GM23248 (cell line): ENCODE measurements at regions not wholly inside any gene's neighbourhood (a gene's known extent, or its start where the extent isn't known, plus 50 kb on each side); places are given as distances from the start of the nearest gene placed in this dataset.

Source experiments
- DNase-seq: peaks from one replicate; pipeline ENCODE4 v3.0.0-alpha.2; 2015
- H2AFZ ChIP-seq: fragments of 200-600 bp; sonication (generic); 2 replicates; pipeline ENCODE4 v1.6.1; 2016; ENCODE audit warnings: antibody characterized with exemption
- H3F3A ChIP-seq: fragments of 200-600 bp; sonication (generic); 2 replicates; pipeline ENCODE4 v1.6.1; 2016; ENCODE audit warnings: mild to moderate bottlenecking, antibody characterized with exemption, mixed run types; ENCODE audit not compliant: insufficient read depth
- H3K27ac ChIP-seq: fragments of 200-600 bp; sonication (generic); 2 replicates; pipeline ENCODE4 v1.5.1; 2016; ENCODE audit warnings: mild to moderate bottlenecking
- H3K27me3 ChIP-seq: fragments of 200-600 bp; sonication (generic); replicated peaks from 2 replicates; pipeline ENCODE4 v1.6.1; 2016; ENCODE audit warnings: mild to moderate bottlenecking; ENCODE audit not compliant: insufficient read depth
- H3K36me3 ChIP-seq: fragments of 200-600 bp; sonication (generic); 2 replicates; pipeline ENCODE4 v1.6.1; 2016; ENCODE audit warnings: low read depth, mild to moderate bottlenecking
- H3K4me1 ChIP-seq: fragments of 200-600 bp; sonication (generic); 2 replicates; pipeline ENCODE4 v1.6.1; 2016; ENCODE audit warnings: mild to moderate bottlenecking; ENCODE audit not compliant: insufficient read depth
- H3K4me2 ChIP-seq: fragments of 200-600 bp; sonication (generic); one replicate; pipeline ENCODE4 v1.6.1; 2016; ENCODE audit warnings: mild to moderate bottlenecking; ENCODE audit not compliant: unreplicated experiment
- H3K4me3 ChIP-seq: fragments of 200-600 bp; sonication (generic); 2 replicates; pipeline ENCODE4 v1.5.1; 2016; ENCODE audit warnings: mild to moderate bottlenecking
- H3K79me2 ChIP-seq: fragments of 200-600 bp; sonication (generic); 2 replicates; pipeline ENCODE4 v1.6.1; 2016; ENCODE audit warnings: mild to moderate bottlenecking; ENCODE audit not compliant: insufficient read depth
- H3K9ac ChIP-seq: fragments of 200-600 bp; sonication (generic); 2 replicates; pipeline ENCODE4 v1.6.1; 2016; ENCODE audit warnings: mild to moderate bottlenecking
- H3K9me2 ChIP-seq: fragments of 200-600 bp; sonication (generic); 2 replicates; pipeline ENCODE4 v1.6.1; 2016; ENCODE audit warnings: mixed run types, mild to moderate bottlenecking, moderate library complexity; ENCODE audit not compliant: insufficient read depth
- H3K9me3 ChIP-seq: fragments of 200-600 bp; sonication (generic); one replicate; pipeline ENCODE4 v1.6.1; 2017; ENCODE audit warnings: low read depth
- H4K20me1 ChIP-seq: fragments of 200-600 bp; sonication (generic); 2 replicates; pipeline ENCODE4 v1.6.0; 2016; ENCODE audit not compliant: insufficient read depth
- EZH2 ChIP-seq: fragments of 200-600 bp; sonication (generic); IDR thresholded peaks from 2 replicates; pipeline ENCODE4 v1.6.1; 2018; ENCODE audit warnings: antibody characterized with exemption, mild to moderate bottlenecking; ENCODE audit not compliant: insufficient read depth, poor library complexity, severe bottlenecking
- EZH2phosphoT487 ChIP-seq: fragments of 200-600 bp; sonication (generic); IDR thresholded peaks from 2 replicates; pipeline ENCODE4 v1.6.1; 2018; ENCODE audit warnings: antibody characterized with exemption, moderate library complexity, mild to moderate bottlenecking, low read depth; ENCODE audit not compliant: insufficient read depth
- WGBS, 2 experiments: methylation state at CpG; one replicate each; pipeline ENCODE4 v1.1.6; 2015 to 2017; ENCODE audit warnings: low lambda C conversion rate in 2 of 2, low coverage in 1 of 2; ENCODE audit errors: missing lambda C conversion rate in 2 of 2; 5-methylcytosine and 5-hydroxymethylcytosine counted together
- in situ Hi-C: fragments of 300-500 bp; cut with MboI; formaldehyde crosslinking; loops from 2 replicates; pipeline ENCODE4 v1.15.0; 2020

DNA sequence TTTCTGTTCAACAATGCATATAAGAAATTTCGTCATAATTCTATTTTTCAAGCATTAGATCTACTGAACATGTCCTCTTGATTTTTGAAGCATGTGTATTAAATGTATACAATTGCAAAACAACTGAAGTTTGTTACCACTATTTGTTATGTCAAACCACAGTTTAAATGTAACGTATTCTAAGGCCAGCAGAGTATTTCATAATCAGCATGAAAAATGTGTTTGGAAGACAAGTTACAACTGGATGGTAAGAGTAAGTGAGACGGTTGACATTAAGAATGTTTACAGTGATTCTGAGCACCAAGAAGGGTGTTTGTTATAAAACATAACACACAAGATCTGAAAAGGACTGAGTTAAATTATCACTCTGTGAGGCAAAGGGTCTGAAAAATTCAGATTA, 738.4 kb downstream of the PLOD2 start:
- no peaks in the 10 kb centered on the region for H3F3A ChIP-seq
- H3K27me3 ChIP-seq: no peaks in the 10 kb centered on the region
- H3K4me1 ChIP-seq: no peaks in the 10 kb centered on the region
- no peaks in the 10 kb centered on the region for H3K9me3 ChIP-seq
- WGBS, 2 experiments: 6 to 8% methylated on average over 3 of the region's 3 CpGs
- TF ChIP-seq EZH2phosphoT487 (no peak), EZH2 (no peak)
- no peaks in the 10 kb centered on the region for H3K9me2 ChIP-seq
- no peak overlapping the region for H3K27ac ChIP-seq
- in situ Hi-C loops: no loop called here
- H3K4me2 ChIP-seq: no peak overlapping the region
- H3K36me3 ChIP-seq: no peaks in the 10 kb centered on the region
- no peaks in the 10 kb centered on the region for H3K79me2 ChIP-seq
- no peak for DNase-seq
- H3K4me3 ChIP-seq: no peak overlapping the region
- H2AFZ ChIP-seq: no peak overlapping the region
- no peak overlapping the region for H3K9ac ChIP-seq
- no peaks in the 10 kb centered on the region for H4K20me1 ChIP-seq

DNA sequence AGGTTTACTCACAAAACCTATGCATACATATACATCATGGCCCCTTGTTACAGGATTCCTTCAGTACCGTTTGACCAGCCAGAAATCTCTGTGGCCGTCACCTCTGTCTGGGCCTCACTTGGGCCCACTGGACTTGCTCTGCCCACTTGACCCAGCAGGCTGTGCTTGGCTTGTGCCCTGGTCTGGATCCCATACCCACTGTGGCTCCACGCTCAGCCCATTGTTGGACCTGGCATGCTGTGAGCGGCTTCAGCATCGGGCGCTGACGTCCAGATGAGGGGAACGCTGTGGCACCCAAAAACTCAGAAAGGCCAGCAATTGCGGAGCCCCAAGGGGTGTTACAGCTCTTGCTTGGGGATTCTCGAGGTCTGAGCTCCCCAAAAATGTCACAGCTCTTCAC, 733.6 kb downstream of the PLOD2 start:
- TF ChIP-seq EZH2: no peak
- no peak for TF ChIP-seq EZH2phosphoT487
- in situ Hi-C loops: no loop called here
- no peaks in the 10 kb centered on the region for H3F3A ChIP-seq

GRCh38 chr3:145429546-145429945, 731.4 kb downstream of the PLOD2 start:
- Histone ChIP-seq H3K4me2 (no peak overlapping the region), H3K4me1 (no peaks in the 10 kb centered on the region), H3K9me3 (no peaks in the 10 kb centered on the region), H3K9me2 (no peaks in the 10 kb centered on the region), H3K9ac (no peak overlapping the region), H3F3A (no peaks in the 10 kb centered on the region), H3K27ac (no peak overlapping the region), H3K4me3 (no peak overlapping the region), H3K36me3 (no peaks in the 10 kb centered on the region), H2AFZ (no peak overlapping the region), H3K79me2 (no peaks in the 10 kb centered on the region), H3K27me3 (no peaks in the 10 kb centered on the region), H4K20me1 (no peaks in the 10 kb centered on the region)
- WGBS, 2 experiments: 0% methylated on average over 2 of the region's 2 CpGs
- no peak for TF ChIP-seq EZH2
- TF ChIP-seq EZH2phosphoT487: no peak
- in situ Hi-C loops: no loop called here
- no peak for DNase-seq

More for the DNA sequence above, 733.6 kb downstream of the PLOD2 start:
- no peaks in the 10 kb centered on the region for H3K4me1 ChIP-seq
- no peaks in the 10 kb centered on the region for H3K9me2 ChIP-seq
- H4K20me1 ChIP-seq: no peaks in the 10 kb centered on the region
- 55 to 63% methylated on average over 10 of the region's 10 CpGs for WGBS, 2 experiments
- H2AFZ ChIP-seq: no peak overlapping the region
- DNase-seq: no peak
- no peaks in the 10 kb centered on the region for H3K79me2 ChIP-seq
- no peak overlapping the region for H3K9ac ChIP-seq
- no peak overlapping the region for H3K27ac ChIP-seq
- no peak overlapping the region for H3K4me2 ChIP-seq
- H3K36me3 ChIP-seq: no peaks in the 10 kb centered on the region
- H3K9me3 ChIP-seq: no peaks in the 10 kb centered on the region
- no peaks in the 10 kb centered on the region for H3K27me3 ChIP-seq
- H3K4me3 ChIP-seq: no peak overlapping the region

DNA sequence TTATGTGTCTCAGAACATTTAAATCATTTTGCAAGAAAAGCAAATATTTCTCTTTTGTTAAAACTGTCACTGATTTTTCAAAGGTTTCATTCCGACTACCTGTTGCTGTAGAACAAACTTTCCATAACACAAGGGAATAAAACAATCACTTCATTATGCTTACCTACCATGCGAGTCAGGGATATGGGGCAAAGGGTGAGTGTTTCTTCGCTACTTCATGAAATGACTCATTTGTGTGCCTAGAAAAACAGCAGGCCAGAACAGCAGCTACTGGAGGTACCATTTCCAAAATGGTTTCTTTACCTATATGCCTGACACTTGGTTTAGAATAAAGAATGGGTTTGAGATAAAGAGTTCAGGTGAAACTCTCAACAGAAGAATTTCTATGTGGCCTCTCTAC, 712.5 kb downstream of the PLOD2 start:
- WGBS, 2 experiments: 38 to 45% methylated on average over 3 of the region's 3 CpGs
- TF ChIP-seq EZH2 (no peak), EZH2phosphoT487 (no peak)
- no peaks in the 10 kb centered on the region for H3K9me2 ChIP-seq
- in situ Hi-C loops: no loop called here
- DNase-seq: no peak
- no peaks in the 10 kb centered on the region for H4K20me1 ChIP-seq
- H3F3A ChIP-seq: no peaks in the 10 kb centered on the region
- H3K79me2 ChIP-seq: no peaks in the 10 kb centered on the region
- no peaks in the 10 kb centered on the region for H3K9me3 ChIP-seq
- no peak overlapping the region for H3K27ac ChIP-seq
- H3K4me3 ChIP-seq: no peak overlapping the region
- no peaks in the 10 kb centered on the region for H3K36me3 ChIP-seq
- H3K27me3 ChIP-seq: no peaks in the 10 kb centered on the region
- H3K4me1 ChIP-seq: no peaks in the 10 kb centered on the region
- no peak overlapping the region for H2AFZ ChIP-seq
- no peak overlapping the region for H3K9ac ChIP-seq
- H3K4me2 ChIP-seq: no peak overlapping the region

DNA sequence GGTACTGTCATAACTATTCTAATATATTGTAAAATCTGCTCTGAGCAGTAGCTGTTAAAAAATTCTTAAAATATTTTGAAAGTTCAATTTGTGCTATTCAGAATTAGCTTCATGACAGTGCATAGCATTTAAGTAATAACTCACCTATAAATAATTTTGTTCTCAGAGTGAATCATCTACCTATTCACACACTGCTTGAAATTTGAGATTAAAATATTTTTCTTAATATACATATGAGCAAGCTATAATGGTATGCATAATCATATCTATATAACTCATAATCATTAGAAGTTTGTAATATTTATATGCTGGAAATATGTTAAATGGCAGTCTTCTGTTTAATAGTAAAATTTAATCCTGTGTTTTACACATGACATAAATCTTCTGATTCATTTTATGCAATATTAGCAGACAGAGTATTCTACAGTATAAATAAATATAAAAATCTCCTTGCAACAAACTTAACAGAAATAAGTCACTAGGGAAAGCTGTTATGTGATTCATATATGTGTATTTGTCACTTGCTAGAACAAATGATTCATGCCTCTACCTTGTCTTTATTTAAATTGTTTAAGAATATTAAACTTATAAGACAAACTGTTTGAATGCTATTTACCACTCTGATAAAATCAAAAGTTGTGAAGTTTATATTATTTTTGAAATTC, 710.8 kb downstream of the PLOD2 start:
- no peaks in the 10 kb centered on the region for H3K36me3 ChIP-seq
- H3K27ac ChIP-seq: no peak overlapping the region
- no peaks in the 10 kb centered on the region for H3F3A ChIP-seq
- H3K27me3 ChIP-seq: no peaks in the 10 kb centered on the region
- no peaks in the 10 kb centered on the region for H3K9me2 ChIP-seq
- no peak for DNase-seq
- TF ChIP-seq EZH2: no peak
- no peak for TF ChIP-seq EZH2phosphoT487
- H3K4me1 ChIP-seq: no peaks in the 10 kb centered on the region
- no peak overlapping the region for H3K4me2 ChIP-seq
- H3K79me2 ChIP-seq: no peaks in the 10 kb centered on the region
- no peaks in the 10 kb centered on the region for H4K20me1 ChIP-seq
- in situ Hi-C loops: no loop called here
- H2AFZ ChIP-seq: no peak overlapping the region
- H3K9me3 ChIP-seq: no peaks in the 10 kb centered on the region
- no peak overlapping the region for H3K9ac ChIP-seq
- H3K4me3 ChIP-seq: no peak overlapping the region
